AG20443 (cell line): ENCODE measurements at regions not wholly inside any gene's neighbourhood (a gene's known extent, or its start where the extent isn't known, plus 50 kb on each side); places are given as distances from the start of the nearest gene placed in this dataset.
"Not testable (repeated sequence)": the region's sequence is repeated elsewhere in the genome, so short reads cannot be mapped to it uniquely, and the experiment has no call there.

Experiments
- DNase-seq: peaks from one replicate; pipeline ENCODE4 v3.0.0; 2012; ENCODE audit warnings: low spot score, mixed read lengths

DNA sequence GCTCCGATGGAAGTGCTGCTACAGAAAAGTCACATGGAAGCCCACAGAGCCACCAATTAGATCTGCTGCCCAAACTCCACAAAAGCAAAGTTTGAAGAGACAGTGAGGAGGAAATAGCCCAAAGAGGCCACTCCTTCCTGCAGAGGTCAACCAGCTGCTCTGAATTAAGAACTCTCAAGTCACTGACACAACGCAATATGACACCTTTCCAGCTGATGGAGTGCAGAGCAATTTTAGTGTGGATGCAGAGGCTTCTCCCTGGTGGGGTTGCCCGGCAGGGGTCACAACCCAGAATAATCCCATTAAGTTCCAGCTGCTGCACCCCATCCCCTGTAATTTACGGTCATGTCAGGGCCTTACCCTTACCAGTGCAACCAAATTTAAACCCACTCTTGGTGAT, 361.9 kb upstream of the JARID2 start:
- DNase-seq: peak; percentile 60

DNA sequence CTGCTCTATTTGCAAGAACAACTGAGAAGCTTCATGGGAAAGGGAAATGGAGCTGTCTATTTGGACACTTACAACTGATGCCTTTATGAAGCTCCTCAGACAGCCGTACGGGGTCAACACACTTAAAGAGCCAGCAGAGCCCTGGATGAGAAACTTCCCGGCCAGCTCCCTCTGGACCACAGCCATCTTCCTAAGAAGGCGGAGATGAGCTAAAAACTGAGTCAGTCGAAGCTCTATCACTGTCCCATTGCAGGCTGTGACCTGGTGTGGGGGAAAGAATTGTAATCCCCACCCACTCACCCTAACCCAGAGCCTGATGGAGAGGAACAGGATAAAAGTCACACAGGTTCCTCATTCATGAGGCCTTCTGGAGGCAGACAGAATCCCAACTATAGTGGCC, 360.4 kb upstream of the JARID2 start:
- DNase-seq: no peak

DNA sequence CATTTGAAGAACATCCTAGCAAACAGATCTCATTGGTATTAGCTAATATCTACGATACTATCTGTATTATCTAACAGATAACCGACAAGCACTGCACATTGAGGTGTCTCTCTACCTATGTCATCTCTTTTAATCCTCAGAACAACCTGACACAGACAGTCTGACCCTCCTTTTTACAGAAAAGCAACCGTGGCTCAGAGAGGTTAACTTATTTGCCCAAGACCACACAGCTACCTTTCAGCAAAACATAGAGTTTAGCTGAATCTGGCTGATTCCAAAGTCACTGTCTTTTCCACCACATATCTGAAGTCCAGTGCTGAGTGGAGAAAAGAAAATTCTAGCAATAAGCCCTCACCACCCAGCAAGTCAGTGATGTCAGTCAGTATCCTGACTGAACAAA, 358.7 kb upstream of the JARID2 start:
- no peak for DNase-seq

DNA sequence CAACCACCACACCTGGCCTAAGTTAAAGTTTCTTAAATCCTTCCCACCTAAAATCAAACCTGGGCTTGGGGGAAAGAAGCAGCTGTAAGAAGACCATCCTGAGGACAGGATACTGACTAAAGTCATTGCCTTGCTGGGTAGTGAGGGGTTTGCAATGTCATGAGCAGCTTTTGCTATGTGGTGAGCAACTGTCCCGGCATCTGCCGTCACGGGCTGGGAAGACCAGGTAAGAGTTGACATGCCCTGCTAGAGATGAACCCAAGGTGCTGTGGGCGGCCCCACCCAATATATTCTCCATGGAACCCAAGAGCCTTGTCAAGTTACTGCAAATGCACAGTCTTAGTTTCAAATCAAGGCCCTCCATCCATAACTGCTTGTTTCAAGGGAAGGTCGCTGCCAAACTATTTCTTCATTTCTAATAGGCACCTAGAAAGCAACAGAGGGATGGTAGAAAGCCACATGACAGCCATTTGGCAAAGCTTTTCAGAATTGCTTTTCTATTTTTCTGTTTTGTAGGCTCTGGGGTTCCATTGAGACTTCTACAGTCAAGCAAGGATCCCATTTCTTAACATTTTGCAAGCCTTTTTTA, 357.8 kb upstream of the JARID2 start:
- DNase-seq: no peak

DNA sequence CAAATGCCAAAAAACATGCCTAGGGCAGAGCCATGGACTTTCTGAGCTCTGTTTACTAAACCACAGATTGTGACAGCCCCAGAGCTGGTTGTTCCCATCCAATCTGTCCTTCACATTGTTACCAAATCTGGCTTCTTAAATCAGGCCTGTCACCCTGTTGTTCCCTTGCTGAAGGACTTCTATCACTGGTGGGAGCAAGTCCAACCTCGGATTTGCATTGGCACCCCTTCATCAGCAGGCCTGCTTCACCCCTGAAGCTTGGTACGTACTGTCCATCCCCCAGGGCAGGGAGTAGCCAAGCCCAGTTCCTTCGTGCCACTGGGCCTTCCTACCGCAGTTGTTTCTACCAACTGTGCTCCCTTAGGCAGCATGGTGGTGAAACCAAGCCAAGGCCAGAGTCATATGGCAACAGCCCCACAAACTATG, 357.3 kb upstream of the JARID2 start:
- no peak for DNase-seq

DNA sequence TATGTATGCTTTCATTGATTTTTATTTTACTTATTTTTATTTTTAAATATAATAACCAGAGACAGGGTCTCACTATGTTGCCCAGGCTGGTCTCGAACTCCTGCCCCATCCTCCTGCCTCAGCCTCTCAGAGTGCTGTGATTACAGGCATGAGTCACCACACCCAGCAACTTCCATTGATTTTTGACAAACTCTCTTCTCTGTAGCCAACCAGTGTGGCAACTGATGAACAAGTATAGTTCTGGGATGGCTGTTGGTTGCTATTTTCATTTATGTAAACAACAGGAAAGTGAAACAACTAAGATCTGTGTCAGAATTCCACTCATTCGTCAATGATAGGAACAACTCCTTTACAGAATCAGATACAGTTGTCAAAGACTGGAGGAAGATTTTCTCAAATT, 356.7 kb upstream of the JARID2 start:
- DNase-seq: no peak

DNA sequence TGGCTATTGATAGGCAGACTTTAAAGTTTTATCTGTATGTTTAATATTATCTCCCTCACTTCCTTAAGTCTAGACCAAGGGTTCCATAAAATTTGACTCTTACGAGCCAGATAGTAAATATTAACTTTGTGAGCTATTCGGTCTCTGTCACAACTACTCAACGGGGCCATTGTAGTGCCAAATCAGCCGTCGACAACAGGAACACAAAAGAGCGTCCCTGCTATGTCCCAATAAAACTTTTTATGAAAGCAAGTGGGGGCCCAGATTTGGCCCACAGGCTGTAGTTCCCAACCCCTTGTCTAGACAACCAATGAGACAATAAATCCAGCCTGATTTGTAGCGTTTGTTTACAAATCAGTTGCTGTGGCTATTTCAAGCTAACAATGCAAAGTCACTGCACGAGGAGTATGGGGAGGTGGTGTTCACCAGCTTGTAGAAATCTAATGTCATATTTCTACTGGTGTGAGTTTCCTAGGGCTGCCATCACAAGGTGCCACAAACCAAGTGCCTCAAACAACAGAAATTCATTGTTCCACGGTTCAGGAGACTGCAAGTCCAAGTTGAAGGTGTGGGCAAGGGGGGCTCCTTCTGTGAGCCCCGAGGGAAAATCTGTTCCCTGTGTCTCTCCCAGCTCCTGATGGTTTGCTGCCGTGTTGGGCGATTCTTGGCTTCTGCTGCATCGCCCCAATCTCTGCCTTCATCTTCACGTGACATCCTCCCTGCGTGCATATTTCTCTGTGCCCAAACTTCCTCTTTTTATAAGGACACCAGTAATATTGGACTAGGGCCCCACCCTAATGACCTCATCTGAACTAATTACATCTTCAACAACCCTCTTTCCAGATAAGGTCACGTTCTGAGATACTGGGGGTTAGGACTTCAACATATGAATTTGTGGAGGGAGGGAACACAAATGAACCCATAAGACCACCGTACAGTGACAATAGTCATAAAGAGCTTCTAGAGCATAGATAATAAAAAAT, 356.0 kb upstream of the JARID2 start:
- DNase-seq: no peak

DNA sequence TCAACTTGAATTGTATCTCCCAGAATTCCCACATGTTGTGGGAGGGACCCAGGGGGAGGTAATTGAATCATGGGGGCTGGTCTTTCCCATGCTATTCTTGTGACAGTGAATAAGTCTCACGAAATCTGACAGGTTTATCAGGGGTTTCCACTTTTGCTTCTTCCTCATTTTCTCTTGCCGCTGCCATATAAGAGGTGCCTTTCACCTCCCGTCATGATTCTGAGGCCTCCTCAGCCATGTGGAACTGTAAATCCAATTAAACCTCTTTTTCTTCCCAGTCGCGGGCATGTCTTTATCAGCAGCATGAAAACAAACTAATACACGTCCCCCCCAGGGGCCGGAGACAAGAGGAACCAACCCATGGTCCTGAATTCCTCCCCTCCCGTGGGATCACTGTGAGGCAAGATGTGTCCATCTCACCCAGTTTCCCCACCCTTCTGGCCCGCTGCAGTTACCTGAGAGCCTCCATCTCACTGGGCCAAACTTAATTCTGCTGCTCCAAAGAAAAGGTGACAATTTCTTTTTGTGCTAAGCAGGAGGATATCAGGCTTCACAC, 354.0 kb upstream of the JARID2 start:
- not testable (repeated sequence) for DNase-seq

DNA sequence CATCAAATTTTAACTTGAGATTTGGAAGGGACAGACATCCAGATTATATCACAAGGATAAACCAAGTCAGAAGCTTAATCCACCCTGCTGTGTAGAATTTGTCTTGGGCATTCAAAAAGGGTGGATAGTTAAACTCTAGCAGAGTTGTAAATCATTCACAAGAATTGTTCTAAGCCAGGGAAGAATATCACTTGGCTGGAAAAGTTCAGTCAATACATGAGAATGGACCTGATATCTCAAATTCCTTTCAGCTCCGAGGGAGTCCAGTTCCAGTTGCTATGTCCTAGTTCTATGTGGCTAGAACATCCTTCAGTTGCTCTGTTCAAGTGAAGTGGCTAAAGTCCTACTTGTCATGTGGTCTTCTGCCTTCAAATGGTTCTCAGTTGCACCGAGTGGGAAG, 351.8 kb upstream of the JARID2 start:
- no peak for DNase-seq

DNA sequence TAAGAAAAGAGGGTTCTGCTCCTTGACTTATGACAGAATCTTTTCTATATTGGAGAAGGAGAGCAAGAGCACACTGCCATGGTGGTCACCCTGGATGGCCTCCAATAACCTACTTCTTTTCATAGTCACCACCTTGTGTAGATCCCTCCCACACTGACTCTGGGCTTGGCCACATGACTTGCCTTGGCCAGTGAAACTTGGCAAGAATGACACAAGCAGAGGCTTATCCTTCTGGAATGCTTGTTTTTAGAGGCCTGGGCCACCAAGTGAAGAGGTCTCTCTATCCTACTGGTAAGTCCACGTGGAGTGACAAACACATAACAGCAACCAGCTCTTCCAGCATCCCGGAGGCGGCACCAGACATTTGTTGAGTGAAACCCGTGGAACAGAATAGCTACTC, 349.4 kb upstream of the JARID2 start:
- no peak for DNase-seq

DNA sequence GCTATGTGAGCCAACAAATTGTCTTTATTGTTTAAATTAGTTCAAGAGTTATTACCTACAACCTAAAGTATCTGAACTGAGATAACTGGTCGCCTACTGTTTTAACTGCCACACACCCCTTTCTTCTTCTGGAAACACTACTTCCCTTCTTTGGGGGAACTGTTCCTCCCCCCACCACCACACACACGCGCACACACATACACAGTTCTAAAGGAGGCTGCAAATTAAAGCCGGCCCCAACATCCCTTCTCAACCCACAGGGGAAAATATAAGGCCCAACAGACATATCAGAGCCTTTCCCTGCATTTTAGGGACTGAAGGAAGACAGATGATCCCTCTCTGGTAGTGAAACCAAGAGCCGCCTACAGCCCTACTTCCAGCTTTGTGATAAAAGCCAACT, 348.0 kb upstream of the JARID2 start:
- DNase-seq: no peak

DNA sequence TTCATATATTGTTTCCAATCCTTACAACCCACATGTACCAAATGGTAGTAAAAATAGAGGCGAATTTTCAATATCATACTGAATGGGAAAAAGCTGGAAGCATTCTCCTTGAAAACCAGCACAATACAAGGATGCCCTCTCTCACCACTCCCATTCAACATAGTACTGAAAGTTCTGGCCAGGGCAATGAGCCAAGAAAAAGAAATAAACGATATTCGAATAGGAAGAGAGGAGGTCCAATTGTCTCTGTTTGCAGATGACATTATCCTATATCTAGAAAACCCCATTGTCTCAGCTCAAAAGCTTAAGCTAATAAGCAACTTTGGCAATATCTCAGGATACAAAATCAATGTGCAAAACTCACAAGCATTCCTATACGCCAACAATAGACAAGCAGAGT, 346.4 kb upstream of the JARID2 start:
- DNase-seq: not testable (repeated sequence)

DNA sequence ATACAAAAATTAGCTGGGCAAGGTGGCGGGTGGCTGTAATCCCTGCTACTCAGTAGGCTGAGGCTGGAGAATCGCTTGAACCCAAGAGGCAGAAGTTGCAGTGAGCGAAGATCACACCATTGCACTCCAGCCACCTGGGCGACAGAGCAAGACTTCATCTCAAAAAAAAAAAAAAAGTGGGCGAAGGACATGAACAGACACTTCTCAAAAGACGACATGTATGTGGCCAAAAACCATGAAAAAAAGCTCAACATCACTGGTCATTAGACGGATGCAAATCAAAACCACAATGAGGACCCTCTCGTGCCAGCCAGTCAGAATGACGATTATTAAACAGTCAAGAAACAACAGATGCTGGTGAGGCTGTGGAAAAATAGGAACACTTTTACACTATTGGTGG, 344.9 kb upstream of the JARID2 start:
- DNase-seq: no peak

DNA sequence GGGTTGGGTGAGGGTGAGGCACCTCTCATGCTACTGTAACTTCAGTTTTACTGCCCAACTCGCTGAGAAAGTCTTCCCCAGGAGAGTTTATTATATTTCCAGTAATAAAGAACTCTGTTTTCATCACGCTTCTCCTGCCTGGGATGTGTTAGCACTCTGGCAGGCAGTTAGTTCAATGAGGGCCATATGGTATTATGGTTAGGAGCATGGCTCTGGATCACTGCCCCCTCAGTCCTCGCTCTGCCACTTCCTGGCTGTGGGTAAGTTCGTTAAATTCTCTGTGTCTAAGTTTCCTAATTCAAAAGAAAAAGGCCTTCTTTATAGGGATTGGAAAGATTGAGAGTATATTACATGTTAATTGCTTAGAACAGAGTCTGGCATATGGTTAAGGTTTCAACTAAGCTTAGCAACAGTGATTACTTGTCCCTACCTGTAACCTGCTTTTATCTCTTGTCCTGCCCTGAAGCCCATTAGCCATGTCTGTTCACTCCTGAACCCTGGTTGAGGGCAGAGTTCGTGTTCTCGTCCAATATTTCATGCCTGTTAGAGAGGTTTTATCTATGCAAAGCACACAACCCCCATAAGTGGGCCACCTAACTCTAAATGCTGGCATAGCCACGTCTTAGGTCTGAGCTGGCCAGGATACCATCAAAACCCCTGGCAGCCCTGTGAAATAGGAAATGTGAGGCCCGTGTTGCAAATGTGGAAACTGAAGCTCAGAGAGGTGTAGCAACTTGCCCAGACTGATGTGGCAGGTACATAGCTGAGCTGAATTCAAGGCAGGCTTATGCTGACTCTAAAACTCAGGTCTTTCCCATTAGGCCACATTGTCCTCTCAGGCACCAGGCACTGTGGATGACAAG, 342.5 kb upstream of the JARID2 start:
- no peak for DNase-seq

DNA sequence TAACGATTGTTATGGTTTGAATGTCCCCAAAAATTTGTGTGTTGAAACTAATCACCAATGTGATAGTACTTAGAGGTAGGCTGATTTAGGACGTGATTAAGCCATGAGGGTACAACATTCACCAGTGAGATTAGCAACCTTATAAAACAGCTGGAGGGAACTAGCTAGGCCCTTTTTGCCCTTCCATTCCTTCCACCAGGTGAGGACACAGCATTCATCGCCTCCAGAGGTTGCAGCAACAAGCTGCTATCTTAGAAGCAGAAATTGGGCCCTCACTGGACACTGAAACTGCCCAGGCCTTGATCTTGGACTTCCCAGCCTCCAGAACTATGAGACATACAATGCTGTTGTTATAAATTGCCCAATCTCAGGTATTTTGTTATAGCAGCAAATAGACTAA, 340.7 kb upstream of the JARID2 start:
- DNase-seq: no peak

DNA sequence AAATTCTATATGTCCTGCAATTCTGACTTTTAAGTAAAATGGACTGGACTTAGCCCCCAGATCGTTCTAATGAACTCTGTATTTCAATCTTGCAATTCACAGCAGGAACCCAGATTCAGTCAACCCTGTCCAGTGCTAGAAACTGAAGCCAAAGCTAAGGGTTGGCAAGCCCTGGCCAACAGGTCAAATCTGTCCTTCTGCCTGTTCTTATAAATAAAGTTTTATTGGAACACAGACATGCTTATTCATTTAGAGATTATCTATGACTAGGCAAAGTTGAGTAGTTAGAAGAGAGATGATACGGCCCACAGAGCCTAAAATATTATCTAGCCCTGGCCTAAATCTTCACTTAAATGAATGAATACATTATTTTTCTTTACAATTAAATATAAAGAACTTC, 339.2 kb upstream of the JARID2 start:
- DNase-seq: no peak

DNA sequence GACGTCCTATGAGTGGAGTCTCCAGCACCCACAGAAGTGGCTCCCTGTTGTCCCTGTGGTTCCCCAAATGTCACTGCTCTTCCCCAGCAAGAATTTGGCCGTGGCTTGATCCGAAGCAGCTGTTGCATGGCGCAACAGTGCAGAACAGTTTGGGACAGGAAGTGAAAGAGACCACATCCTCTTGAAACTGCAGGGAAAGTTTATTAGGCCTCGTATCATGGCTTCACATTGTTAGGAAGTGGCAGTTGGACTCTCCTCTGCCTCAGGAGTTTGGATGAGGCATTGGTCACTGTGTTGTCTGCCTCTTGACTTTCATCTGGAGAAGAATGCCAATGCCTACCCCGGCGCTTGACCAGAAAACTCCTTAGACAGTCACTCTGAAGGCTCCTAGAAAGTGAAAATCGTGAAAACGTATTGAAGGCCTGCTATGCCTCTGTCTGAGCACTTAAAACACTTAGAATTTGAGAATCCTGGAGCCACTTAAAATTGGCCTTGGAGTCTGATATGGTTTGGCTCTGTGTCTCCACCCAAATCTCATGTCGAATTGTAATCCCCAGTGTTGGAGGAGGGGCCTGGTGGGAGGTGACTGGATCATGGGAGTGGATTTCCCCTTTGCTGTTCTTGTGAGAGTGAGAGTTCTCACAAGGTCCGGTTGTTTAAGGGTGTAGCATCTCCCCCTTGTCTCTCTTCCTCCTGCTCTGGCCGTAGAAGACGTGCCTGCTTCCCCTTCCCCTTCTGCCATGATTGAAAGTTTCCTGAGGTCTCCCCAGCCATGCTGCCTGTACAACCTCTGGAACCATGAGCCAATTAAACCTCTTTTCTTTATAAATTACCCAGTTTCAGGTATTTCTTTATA, 334.9 kb upstream of the JARID2 start:
- no peak for DNase-seq

DNA sequence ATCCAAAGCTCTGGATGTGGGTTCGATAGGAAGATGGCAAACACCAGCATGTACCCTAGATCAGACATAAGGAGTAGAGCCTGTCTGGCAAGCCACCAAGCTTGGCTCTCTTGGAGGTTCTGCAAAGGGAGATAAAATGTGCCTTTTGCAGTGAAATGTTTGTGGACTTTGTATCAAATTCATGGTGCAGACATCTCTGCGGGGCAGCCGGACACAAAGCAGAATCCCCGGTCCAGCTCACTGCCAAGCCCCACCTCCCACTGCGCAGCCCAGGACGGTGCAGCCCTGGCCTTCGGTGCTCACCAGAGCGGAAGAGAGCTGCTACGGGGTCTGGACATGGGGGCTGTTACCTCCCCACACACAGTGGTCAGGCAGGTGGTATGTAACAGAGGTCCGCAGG, 333.6 kb upstream of the JARID2 start:
- DNase-seq: no peak

DNA sequence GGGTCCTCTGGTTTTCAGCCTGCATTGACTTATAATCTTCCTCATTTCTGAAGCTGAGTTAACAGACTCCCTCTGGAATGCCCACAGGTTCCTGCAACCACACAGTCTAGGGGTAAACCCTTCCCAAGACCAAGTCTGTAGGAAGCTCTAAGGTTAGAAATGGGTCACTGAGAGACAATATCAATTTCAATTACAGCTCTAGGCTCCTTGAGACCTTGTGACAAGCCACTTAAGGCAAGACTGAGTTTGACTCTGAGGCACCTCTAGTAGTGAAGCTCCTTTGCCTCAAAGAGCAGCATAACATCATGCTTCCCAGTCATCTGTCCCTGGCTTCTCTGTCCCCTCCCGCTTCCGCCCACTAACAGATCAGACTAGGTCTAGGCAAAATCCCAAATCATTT, 333.2 kb upstream of the JARID2 start:
- no peak for DNase-seq

DNA sequence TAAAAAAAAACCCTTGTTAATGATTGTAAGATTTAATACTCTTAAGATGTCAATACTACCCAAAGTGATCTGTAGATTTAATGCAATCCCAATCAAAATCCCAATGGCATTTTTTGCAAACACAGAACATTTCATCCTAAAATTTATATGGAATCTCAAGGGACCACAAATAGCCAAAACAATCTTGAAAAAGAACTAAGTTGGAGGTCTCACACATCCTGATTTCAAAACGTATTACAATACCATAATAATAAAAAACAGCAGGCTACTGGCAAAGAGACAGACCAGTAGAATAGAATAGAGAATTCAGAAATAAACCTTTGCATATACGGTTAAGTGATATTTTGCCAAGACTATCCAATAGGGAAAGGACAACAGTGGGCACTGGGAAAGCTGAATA, 331.9 kb upstream of the JARID2 start:
- DNase-seq: no peak
